HG02678 (cell line): ENCODE measurements at regions not wholly inside any gene's neighbourhood (a gene's known extent, or its start where the extent isn't known, plus 50 kb on each side); places are given as distances from the start of the nearest gene placed in this dataset.

ENCODE experiments used
- ATAC-seq: cut with Tn5 transposase; IDR thresholded peaks from one replicate; pipeline ENCODE4 v1.9.1; 2021; ENCODE audit warnings: mild to moderate bottlenecking, moderate library complexity; ENCODE audit not compliant: unreplicated experiment

- ATAC-seq: no peak
Observed at GRCh38 chr20:41889126-41889843, 271.1 kb upstream of the CHD6 start.

DNA sequence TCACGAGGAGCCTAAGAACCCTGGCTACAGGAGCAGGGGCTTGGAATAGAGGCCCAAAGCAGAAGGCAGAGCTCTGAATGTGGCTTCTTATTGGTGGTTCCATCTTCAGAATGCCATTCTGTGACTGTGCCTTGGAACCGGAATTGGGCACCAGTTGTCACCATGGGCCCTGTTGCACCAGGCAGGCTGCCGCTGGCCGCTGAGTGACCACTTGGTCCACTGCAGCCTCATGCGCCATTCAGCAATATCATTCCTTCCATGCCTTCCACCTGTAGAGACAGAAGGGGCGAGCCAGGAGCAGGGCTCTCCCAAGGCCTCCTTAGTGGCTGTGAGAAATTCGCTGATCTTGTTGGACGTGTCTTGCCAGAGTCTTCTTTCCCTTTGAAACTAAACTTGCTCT lies 270.3 kb upstream of the CHD6 start:
- ATAC-seq: no peak

- ATAC-seq: no peak
Observed at GRCh38 chr20:41887500-41887899, 269.3 kb upstream of the CHD6 start.

DNA sequence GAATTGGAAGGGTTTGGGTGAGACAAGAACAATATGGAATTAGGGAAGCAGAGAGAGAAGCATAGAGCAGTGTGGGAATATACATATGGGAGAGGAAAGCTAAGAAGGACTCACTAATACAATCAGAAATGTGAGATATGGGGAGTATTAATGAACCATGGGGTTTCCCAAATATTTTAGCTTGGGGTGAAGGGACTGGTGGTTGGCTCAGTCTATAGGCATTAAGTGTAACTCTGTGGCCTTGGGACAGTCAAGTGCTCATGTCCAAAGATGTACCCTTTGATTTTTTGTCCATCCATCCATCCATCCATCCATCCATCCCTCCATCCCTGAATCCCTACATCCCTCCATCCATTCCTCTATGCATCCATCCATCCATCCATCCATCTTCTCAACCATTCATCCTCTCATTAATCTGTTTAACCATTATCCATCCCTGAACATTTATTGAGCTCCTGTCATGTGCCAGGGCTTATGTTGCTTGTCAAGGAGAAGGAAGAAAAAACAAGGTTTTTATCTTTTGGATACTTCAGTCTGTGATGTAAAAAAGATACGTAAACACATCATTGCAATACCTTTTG lies 263.4 kb upstream of the CHD6 start:
- ATAC-seq: no peak

DNA sequence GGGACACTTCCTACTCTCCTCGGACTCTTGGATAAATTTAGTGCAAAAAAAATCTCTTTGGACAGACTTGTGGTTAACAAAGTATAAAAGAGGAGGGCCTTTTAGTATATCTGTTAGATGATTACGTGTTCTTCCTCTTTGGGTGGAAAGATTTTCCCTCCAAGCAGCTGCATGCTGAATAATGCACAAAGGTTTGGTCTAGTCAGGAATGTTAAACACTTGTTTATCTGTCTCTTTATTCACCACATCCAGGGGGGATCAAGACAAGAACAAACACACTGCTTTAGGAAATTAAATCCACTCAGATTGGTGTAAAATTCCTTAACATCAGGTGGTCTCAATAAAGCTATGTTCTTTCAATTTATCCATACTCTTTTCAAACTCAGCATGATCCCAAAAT lies 260.9 kb upstream of the CHD6 start:
- ATAC-seq: no peak

GRCh38 chr20:41877911-41878310 lies 259.7 kb upstream of the CHD6 start:
- ATAC-seq: no peak

GRCh38 chr20:41874658-41875057 lies 256.5 kb upstream of the CHD6 start:
- no peak for ATAC-seq

DNA sequence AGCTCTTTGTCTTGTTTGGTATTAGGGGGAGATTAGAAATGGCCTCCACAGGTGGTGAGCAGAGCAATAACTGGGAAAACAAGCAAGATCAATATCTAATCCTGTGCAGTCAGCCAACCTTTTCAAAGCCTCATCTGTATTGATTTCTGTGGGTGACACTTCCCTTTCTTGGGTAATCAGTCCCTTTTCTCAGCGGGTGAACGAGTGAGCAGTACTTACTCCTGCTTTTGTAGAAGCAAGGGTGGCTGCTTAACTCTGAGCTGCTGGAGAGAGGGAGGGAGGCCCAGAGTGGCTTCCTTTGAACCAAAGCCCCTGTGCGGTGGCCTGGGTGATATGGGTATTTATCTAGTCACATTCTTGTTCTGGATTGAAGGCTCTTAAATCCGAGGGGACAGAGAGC lies 254.8 kb upstream of the CHD6 start:
- ATAC-seq: no peak

DNA sequence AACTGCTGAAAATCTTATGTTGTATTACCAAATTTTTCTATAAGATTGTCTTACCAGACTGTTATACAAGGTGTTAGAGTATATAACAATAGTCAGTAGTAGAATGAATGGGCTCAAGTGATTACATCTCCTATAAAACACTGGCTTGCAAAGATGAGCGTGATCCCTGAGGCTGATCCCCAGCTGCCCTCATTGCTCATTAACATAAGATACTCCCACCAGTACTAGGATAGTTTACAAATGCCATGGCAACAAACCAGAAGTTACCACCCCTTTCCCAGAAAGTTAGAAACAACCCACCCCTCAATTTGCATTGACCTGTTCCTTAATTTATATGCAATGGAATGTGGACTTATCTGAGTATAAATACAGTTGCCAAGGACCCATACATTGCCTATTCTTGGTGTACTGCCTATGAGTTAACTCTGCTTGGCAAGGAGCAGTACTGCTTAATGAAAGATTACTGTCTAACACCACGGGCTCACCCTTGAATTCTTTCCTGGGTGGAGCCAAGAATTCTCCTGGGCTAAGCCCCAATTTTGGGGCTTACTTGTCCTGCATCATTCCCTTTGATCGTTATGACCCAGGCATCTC lies 252.8 kb upstream of the CHD6 start:
- no peak for ATAC-seq

- no peak for ATAC-seq
Observed at GRCh38 chr20:41869261-41869660, 251.1 kb upstream of the CHD6 start.

DNA sequence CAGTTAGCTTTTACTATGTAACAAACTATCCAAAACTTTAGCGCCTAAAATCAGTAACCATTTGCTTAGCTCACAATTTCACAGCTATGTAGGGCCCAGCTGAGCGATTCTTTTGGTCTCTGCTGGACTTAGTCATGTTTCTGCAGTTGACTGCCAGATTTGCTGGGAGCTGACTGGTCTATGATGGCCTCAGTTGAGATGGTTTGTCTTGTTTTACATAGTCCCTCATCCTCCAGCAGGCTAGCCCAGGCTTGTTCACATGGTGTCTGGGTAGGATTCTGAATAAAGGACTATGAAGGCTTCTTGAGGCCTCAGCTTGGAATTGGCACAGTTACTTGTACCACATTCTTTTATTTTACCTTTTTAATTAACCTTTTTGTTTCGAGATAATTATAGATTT lies 247.8 kb upstream of the CHD6 start:
- no peak for ATAC-seq

GRCh38 chr20:41862476-41862875 lies 244.3 kb upstream of the CHD6 start:
- ATAC-seq: no peak

DNA sequence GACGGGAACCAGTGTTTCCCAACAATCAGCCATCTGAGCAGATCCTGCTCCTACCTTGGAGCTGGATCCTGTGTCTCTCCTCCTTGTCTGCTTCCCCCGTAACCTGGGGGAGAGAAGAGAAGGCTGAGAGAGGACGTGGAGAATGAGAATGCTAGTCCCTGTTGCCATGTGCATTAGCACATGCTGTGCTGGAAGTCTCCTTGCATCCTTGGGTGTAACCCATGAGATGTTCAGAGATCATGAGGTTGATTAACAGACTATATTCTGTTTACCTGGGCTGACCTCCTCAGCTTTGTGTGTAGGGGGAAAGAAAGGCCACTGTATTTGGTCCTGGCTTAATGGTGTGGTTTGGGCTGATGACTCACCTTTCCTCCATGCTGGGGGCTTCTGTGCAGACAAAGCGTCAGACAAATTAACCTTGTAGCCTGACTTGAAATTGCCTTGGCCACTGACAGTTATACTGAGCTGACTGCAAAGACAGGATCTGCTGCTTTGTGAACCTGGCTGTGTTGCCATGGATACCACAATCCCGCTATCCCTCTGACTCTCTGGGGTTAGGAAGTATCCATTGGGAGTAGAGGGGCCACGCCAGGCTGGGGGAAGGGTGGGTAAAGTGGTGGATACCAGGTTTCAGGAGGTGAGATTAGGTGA lies 243.7 kb upstream of the CHD6 start:
- ATAC-seq: no peak

- ATAC-seq: no peak
Observed at GRCh38 chr20:41854765-41855164, 236.6 kb upstream of the CHD6 start.

- no peak for ATAC-seq
Observed at GRCh38 chr20:41853806-41854205, 235.6 kb upstream of the CHD6 start.

- no peak for ATAC-seq
Observed at GRCh38 chr20:41848180-41848579, 230.0 kb upstream of the CHD6 start.

DNA sequence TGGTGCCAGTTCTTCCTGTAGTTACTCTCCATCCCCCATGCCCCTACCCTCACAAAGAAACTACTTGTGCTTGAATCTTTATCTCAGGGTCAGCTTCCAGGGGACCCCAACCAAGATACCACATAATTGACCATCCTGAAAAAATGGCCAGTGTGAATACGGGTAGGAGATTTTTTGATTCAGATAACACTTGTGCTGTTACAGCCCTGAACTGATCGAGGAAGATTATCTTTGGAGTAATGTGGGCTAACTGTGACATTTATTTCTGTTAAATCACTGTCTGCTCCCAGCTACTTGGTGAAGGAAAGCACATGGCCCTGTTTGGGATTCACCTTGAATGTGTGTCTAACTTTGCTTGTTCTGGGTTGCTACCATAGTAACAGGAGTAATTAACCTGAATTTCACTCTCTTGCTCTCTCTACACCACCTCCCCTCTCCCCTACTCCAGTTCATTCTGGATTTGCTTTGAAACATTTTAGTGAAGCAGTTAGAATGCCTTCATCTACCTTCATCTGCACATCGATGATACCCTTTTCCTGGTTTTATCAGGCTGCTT lies 219.6 kb upstream of the CHD6 start:
- no peak for ATAC-seq

GRCh38 chr20:41833739-41834138 lies 215.6 kb upstream of the CHD6 start:
- ATAC-seq: no peak

GRCh38 chr20:41830702-41831101 lies 212.5 kb upstream of the CHD6 start:
- ATAC-seq: no peak

GRCh38 chr20:41819436-41819835 lies 201.3 kb upstream of the CHD6 start:
- ATAC-seq: no peak

DNA sequence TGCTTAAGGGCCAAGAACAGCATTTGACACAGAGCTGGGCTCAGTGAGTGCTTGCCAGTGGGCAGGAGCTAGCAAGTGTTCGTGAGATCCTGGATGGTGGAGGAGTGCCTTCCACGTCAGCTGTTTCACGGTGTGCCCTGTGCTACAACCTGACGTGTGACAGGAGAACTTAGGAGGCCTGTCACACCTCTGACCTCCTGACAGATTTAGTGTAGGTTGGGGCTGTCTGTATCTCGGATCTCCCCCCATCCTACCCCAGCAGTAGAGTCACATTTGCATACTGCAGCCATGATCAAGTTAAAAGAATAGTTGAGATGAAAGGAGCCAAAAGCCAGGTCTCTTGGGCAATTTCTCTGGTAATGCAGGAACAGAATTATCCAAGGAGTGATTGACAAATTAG lies 200.8 kb upstream of the CHD6 start:
- no peak for ATAC-seq

- ATAC-seq: no peak
Observed at GRCh38 chr20:41818369-41818768, 200.2 kb upstream of the CHD6 start.
